Panc1 (cell line): ENCODE measurements at regions not wholly inside any gene's neighbourhood (a gene's known extent, or its start where the extent isn't known, plus 50 kb on each side); places are given as distances from the start of the nearest gene placed in this dataset.

Experiments used
- ATAC-seq: fragments of 200-7000 bp; cut with Tn5 transposase; 2 replicates; pipeline ENCODE4 v1.9.1; 2020; ENCODE audit warnings: mild to moderate bottlenecking, moderate library complexity
- BruUV-seq: library from RNA; stranded (reverse); fragments of 400-500 nt; replicated peaks from 2 replicates; lab custom pipeline; 2021; lab: Mats Ljungman, UMichigan
- CTCF ChIA-PET: fragments of 300-600 bp; sonication (Branson Sonifier 250); formaldehyde crosslinking; loops from one replicate; lab custom pipeline; 2022; ENCODE audit warnings: antibody characterized with exemption; lab: Charles Lee
- POLR2A ChIA-PET: fragments of 300-600 bp; sonication (Branson Sonifier 250); formaldehyde crosslinking; loops from one replicate; lab custom pipeline; 2022; ENCODE audit warnings: antibody characterized with exemption; lab: Charles Lee
- DNase-seq: peaks from one replicate; pipeline ENCODE4 v3.0.0-alpha.2; 2010; ENCODE audit warnings: low read depth, low spot score
- H3K27ac ChIP-seq: 2 replicates; pipeline ENCODE4 v1.5.1; 2011; ENCODE audit warnings: mild to moderate bottlenecking, low read length, inconsistent platforms
- H3K27me3 ChIP-seq: fragments of 200-500 bp; sonication (Bioruptor generic); 2 replicates; pipeline ENCODE4 v1.6.0; 2014; ENCODE audit warnings: low read length, inconsistent platforms; ENCODE audit not compliant: control insufficient read depth, insufficient read depth
- H3K36me3 ChIP-seq: fragments of 200-500 bp; sonication (Bioruptor generic); 2 replicates; pipeline ENCODE4 v1.5.1; 2014; ENCODE audit warnings: inconsistent platforms, mild to moderate bottlenecking, low read length, moderate library complexity; ENCODE audit not compliant: control insufficient read depth, insufficient read depth
- H3K4me1 ChIP-seq: 2 replicates; pipeline ENCODE4 v1.5.1; 2011; ENCODE audit warnings: inconsistent platforms, mild to moderate bottlenecking, low read length, moderate library complexity; ENCODE audit not compliant: control insufficient read depth, insufficient read depth
- H3K4me3 ChIP-seq, 2 experiments: 2 replicates each; pipeline ENCODE4 v1.5.1; 2011 to 2012; ENCODE audit warnings: low read depth in 2 of 2, low read length in 2 of 2, mild to moderate bottlenecking in 2 of 2, inconsistent platforms in 1 of 2, moderate library complexity in 1 of 2
- H3K9me3 ChIP-seq: fragments of 200-500 bp; sonication (Bioruptor generic); 2 replicates; pipeline ENCODE4 v1.5.1; 2014; ENCODE audit warnings: low read depth, mild to moderate bottlenecking, inconsistent platforms, low read length, moderate library complexity; ENCODE audit not compliant: control insufficient read depth, insufficient read depth
- CTCF ChIP-seq: fragments of 450-650 bp; IDR thresholded peaks from 2 replicates; pipeline ENCODE4 v1.5.1; 2017; ENCODE audit warnings: mild to moderate bottlenecking
- POLR2AphosphoS5 ChIP-seq: IDR thresholded peaks from 2 replicates; pipeline ENCODE4 v1.6.1; 2012; ENCODE audit warnings: mild to moderate bottlenecking, low read depth, low read length, moderate library complexity
- REST ChIP-seq, 2 experiments: IDR thresholded peaks; 2 replicates each; pipeline ENCODE4 v1.6.1; 2011 to 2012; ENCODE audit warnings: low read depth in 2 of 2, control low read depth in 1 of 2, low read length in 1 of 2, mild to moderate bottlenecking in 1 of 2, moderate library complexity in 1 of 2; ENCODE audit not compliant: insufficient read depth in 1 of 2
- SIN3A ChIP-seq: IDR thresholded peaks from 2 replicates; pipeline ENCODE4 v1.6.1; 2012; ENCODE audit warnings: low read depth, mild to moderate bottlenecking, low read length, moderate library complexity, borderline replicate concordance; ENCODE audit not compliant: insufficient read depth
- TCF7L2 ChIP-seq: IDR thresholded peaks from 2 replicates; pipeline ENCODE4 v1.6.1; 2011; ENCODE audit warnings: mild to moderate bottlenecking, low read depth, low read length, inconsistent platforms
- in situ Hi-C: cut with HindIII; loops from 2 replicates; pipeline ENCODE4 v1.10.0; 2016; ENCODE audit warnings: low sequenced_read_pairs, low pct_unique_long_range_greater_than_20kb
- intact Hi-C: fragments of 100-400 bp; cut with micrococcal nuclease; formaldehyde crosslinking; loops from one replicate; pipeline ENCODE4 v1.10.0; 2022; ENCODE audit not compliant: unreplicated experiment

GRCh38 chr15:70461017-70461416 lies 302.3 kb downstream of the UACA start:
- intact Hi-C loops: loop anchor here (10.0 kb wide), 1 partner anchor 366 kb away; the partner anchor contains the start of gene TLE3
- in situ Hi-C loops: no loop called here

GRCh38 chr15:70459312-70459711 lies 304.0 kb downstream of the UACA start:
- H3K9me3 ChIP-seq: no peaks in the 10 kb centered on the region
- H3K36me3 ChIP-seq: no peaks in the 10 kb centered on the region
- BruUV-seq: no TSS peak
- peaks cover 14% of the 10 kb centered on the region; the same call in 1 of the 2 replicates for H3K4me1 ChIP-seq
- intact Hi-C loops: no loop called here
- ATAC-seq (no peak), DNase-seq (no peak)
- ChIA-PET CTCF (no interaction called here), POLR2A (no interaction called here)
- H3K27ac ChIP-seq: peak overlapping the region; percentile 57; the same call in 1 of the 2 replicates
- TF ChIP-seq CTCF (no peak), POLR2AphosphoS5 (no peak), TCF7L2 (no peak), SIN3A (no peak), REST (IDR thresholded peaks at IDR 0.05; ENCODE audit: insufficient read depth in 1 of 2, low read depth in 2 of 2, low read length in 1 of 2) (no peak)
- no peaks in the 10 kb centered on the region for H3K27me3 ChIP-seq
- H3K4me3 ChIP-seq: no peak overlapping the region
- in situ Hi-C loops: no loop called here

More at GRCh38 chr15:70461017-70461416, 302.3 kb downstream of the UACA start:
- POLR2A ChIA-PET: no interaction called here
- ATAC-seq (no peak), DNase-seq (no peak)
- peak overlapping the region; percentile 37; the same call in 1 of the 2 replicates for H3K27ac ChIP-seq
- CTCF ChIA-PET: no interaction called here
- no peak overlapping the region for H3K4me3 ChIP-seq
- BruUV-seq: no TSS peak
- no peaks in the 10 kb centered on the region for H3K36me3 ChIP-seq
- peaks cover 14% of the 10 kb centered on the region; the same call in 1 of the 2 replicates for H3K4me1 ChIP-seq
- TF ChIP-seq SIN3A (no peak), POLR2AphosphoS5 (no peak), REST (IDR thresholded peaks at IDR 0.05; ENCODE audit: insufficient read depth in 1 of 2, low read depth in 2 of 2, low read length in 1 of 2) (no peak), CTCF (no peak), TCF7L2 (no peak)
- H3K27me3 ChIP-seq: no peaks in the 10 kb centered on the region
- H3K9me3 ChIP-seq: no peaks in the 10 kb centered on the region
